HL-60 (cell line): ENCODE measurements at regions not wholly inside any gene's neighbourhood (a gene's known extent, or its start where the extent isn't known, plus 50 kb on each side); places are given as distances from the start of the nearest gene placed in this dataset.

Experiments used
- CTCF ChIP-seq: IDR thresholded peaks from one replicate; pipeline ENCODE4 v1.5.1; 2011; ENCODE audit warnings: low read length, control low read depth, inconsistent platforms; ENCODE audit not compliant: insufficient read depth
- POLR2AphosphoS5 ChIP-seq: IDR thresholded peaks from 2 replicates; pipeline ENCODE4 v1.6.1; 2012; ENCODE audit warnings: low read depth
- REST ChIP-seq: IDR thresholded peaks from 2 replicates; pipeline ENCODE4 v1.6.1; 2012; ENCODE audit warnings: low read depth; ENCODE audit not compliant: insufficient replicate concordance

- TF ChIP-seq CTCF (no peak), REST (no peak), POLR2AphosphoS5 (no peak)
Measured at GRCh38 chr13:24008679-24009078, 111.4 kb upstream of the C1QTNF9B start.
